GM12872 (cell line): ENCODE measurements at regions not wholly inside any gene's neighbourhood (a gene's known extent, or its start where the extent isn't known, plus 50 kb on each side); places are given as distances from the start of the nearest gene placed in this dataset.

Source experiments
- CTCF ChIP-seq: IDR thresholded peaks from 3 replicates; pipeline ENCODE4 v1.5.1; 2011; ENCODE audit warnings: low read depth, mild to moderate bottlenecking, low read length, moderate library complexity; ENCODE audit not compliant: insufficient read depth

- no peak for TF ChIP-seq CTCF
Observed at GRCh38 chr3:70557976-70558375, 245.5 kb upstream of the MDFIC2 start.

- no peak for TF ChIP-seq CTCF
Observed at GRCh38 chr3:70556056-70556455, 243.6 kb upstream of the MDFIC2 start.

- no peak for TF ChIP-seq CTCF
Observed at GRCh38 chr3:70554170-70554569, 241.7 kb upstream of the MDFIC2 start.

- TF ChIP-seq CTCF: peak; percentile 83
Observed at GRCh38 chr3:70550723-70551319, 238.4 kb upstream of the MDFIC2 start.

- no peak for TF ChIP-seq CTCF
Observed at GRCh38 chr3:70546679-70547078, 234.2 kb upstream of the MDFIC2 start.

GRCh38 chr3:70543493-70543892 lies 231.1 kb upstream of the MDFIC2 start:
- no peak for TF ChIP-seq CTCF

GRCh38 chr3:70539908-70540307 lies 227.5 kb upstream of the MDFIC2 start:
- TF ChIP-seq CTCF: peak; percentile 41; the same call in 1 of the 3 replicates
